ENCODE measurements at regions not wholly inside any gene's neighbourhood (a gene's known extent, or its start where the extent isn't known, plus 50 kb on each side); places are given as distances from the start of the nearest gene placed in this dataset.

DNA sequence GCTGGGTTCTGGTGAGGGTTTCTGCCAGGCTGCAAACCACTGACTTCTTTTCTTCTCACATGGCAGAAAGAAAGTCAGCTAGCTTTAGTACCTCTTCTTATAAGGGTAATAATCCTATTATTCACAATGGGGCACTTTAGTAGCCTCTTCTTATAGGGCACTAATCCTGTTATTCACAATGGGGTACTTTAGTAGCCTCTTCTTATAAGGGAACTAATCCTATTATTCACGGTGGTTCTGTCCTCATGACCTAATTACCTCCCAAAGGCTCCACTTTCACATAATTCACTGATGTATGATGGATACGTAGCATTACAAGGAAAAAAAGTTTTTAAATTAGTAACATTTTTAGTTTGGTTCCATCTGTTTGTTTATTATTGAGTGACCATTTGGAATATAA, 671.3 kb downstream of the NSUN3 start:
- TF ChIP-seq, protein P1, sequence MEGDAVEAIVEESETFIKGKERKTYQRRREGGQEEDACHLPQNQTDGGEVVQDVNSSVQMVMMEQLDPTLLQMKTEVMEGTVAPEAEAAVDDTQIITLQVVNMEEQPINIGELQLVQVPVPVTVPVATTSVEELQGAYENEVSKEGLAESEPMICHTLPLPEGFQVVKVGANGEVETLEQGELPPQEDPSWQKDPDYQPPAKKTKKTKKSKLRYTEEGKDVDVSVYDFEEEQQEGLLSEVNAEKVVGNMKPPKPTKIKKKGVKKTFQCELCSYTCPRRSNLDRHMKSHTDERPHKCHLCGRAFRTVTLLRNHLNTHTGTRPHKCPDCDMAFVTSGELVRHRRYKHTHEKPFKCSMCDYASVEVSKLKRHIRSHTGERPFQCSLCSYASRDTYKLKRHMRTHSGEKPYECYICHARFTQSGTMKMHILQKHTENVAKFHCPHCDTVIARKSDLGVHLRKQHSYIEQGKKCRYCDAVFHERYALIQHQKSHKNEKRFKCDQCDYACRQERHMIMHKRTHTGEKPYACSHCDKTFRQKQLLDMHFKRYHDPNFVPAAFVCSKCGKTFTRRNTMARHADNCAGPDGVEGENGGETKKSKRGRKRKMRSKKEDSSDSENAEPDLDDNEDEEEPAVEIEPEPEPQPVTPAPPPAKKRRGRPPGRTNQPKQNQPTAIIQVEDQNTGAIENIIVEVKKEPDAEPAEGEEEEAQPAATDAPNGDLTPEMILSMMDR (IDR thresholded peaks at IDR 0.05; ENCODE audit: insufficient read depth, low read depth, low read length): no peak
- TF ChIP-seq EZH2 (IDR thresholded peaks at IDR 0.05; ENCODE audit: insufficient read depth, low read length): no peak

Data from astrocyte (in vitro differentiated cells and primary cell).